ENCODE measurements at regions not wholly inside any gene's neighbourhood (a gene's known extent, or its start where the extent isn't known, plus 50 kb on each side); places are given as distances from the start of the nearest gene placed in this dataset.

GRCh38 chr11:114820621-114821020 is 142.3 kb downstream of the NXPE2 start:
- TF ChIP-seq, protein P1, sequence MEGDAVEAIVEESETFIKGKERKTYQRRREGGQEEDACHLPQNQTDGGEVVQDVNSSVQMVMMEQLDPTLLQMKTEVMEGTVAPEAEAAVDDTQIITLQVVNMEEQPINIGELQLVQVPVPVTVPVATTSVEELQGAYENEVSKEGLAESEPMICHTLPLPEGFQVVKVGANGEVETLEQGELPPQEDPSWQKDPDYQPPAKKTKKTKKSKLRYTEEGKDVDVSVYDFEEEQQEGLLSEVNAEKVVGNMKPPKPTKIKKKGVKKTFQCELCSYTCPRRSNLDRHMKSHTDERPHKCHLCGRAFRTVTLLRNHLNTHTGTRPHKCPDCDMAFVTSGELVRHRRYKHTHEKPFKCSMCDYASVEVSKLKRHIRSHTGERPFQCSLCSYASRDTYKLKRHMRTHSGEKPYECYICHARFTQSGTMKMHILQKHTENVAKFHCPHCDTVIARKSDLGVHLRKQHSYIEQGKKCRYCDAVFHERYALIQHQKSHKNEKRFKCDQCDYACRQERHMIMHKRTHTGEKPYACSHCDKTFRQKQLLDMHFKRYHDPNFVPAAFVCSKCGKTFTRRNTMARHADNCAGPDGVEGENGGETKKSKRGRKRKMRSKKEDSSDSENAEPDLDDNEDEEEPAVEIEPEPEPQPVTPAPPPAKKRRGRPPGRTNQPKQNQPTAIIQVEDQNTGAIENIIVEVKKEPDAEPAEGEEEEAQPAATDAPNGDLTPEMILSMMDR (IDR thresholded peaks at IDR 0.05): no peak
- TF ChIP-seq EP300 (IDR thresholded peaks at IDR 0.05): no peak
- TF ChIP-seq POLR2A (IDR thresholded peaks at IDR 0.05): no peak
- TF ChIP-seq POLR2AphosphoS5 (IDR thresholded peaks at IDR 0.05): no peak
